ENCODE measurements at regions not wholly inside any gene's neighbourhood (a gene's known extent, or its start where the extent isn't known, plus 50 kb on each side); places are given as distances from the start of the nearest gene placed in this dataset.

DNA sequence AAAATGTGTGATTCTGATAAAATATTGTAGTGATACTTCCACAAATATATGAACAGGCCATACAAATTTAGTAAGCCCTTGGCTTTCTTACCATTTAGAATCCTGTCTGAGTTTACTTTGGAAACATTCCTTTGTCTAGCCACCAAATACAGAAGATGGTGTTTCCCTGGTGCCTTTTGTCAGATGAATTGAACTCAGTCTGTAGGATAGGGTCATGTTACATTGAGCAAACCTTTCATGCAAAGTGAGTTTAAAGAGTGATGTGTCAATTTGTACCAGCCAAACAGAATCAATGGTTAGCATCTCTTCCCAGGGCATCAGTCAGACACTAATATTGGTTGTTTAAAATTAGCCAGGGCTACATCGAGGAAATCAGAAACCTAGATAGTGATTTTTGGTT lies 1443.4 kb downstream of the ARAP2 start:
- TF ChIP-seq CEBPB (IDR thresholded peaks at IDR 0.05) (no peak), EP300 (IDR thresholded peaks at IDR 0.05; ENCODE audit: borderline replicate concordance) (no peak), CREB1 (IDR thresholded peaks at IDR 0.05; ENCODE audit: low read depth) (no peak), NFIC (IDR thresholded peaks at IDR 0.05) (no peak), FOXM1 (IDR thresholded peaks at IDR 0.05; ENCODE audit: borderline replicate concordance, low read depth) (no peak), YY1 (IDR thresholded peaks at IDR 0.05; ENCODE audit: low read depth) (no peak), TCF12 (IDR thresholded peaks at IDR 0.05; ENCODE audit: low read depth) (no peak), RAD21 (IDR thresholded peaks at IDR 0.05; ENCODE audit: low read depth) (no peak), TEAD4 (IDR thresholded peaks at IDR 0.05) (no peak), TAF1 (IDR thresholded peaks at IDR 0.05; ENCODE audit: low read depth) (no peak), ZBTB7A (IDR thresholded peaks at IDR 0.05; ENCODE audit: low read depth) (no peak), EGR1 (IDR thresholded peaks at IDR 0.05) (no peak)
- TF ChIP-seq, protein P1, sequence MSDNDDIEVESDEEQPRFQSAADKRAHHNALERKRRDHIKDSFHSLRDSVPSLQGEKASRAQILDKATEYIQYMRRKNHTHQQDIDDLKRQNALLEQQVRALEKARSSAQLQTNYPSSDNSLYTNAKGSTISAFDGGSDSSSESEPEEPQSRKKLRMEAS (IDR thresholded peaks at IDR 0.05) = no peak
- TF ChIP-seq, protein P2, sequence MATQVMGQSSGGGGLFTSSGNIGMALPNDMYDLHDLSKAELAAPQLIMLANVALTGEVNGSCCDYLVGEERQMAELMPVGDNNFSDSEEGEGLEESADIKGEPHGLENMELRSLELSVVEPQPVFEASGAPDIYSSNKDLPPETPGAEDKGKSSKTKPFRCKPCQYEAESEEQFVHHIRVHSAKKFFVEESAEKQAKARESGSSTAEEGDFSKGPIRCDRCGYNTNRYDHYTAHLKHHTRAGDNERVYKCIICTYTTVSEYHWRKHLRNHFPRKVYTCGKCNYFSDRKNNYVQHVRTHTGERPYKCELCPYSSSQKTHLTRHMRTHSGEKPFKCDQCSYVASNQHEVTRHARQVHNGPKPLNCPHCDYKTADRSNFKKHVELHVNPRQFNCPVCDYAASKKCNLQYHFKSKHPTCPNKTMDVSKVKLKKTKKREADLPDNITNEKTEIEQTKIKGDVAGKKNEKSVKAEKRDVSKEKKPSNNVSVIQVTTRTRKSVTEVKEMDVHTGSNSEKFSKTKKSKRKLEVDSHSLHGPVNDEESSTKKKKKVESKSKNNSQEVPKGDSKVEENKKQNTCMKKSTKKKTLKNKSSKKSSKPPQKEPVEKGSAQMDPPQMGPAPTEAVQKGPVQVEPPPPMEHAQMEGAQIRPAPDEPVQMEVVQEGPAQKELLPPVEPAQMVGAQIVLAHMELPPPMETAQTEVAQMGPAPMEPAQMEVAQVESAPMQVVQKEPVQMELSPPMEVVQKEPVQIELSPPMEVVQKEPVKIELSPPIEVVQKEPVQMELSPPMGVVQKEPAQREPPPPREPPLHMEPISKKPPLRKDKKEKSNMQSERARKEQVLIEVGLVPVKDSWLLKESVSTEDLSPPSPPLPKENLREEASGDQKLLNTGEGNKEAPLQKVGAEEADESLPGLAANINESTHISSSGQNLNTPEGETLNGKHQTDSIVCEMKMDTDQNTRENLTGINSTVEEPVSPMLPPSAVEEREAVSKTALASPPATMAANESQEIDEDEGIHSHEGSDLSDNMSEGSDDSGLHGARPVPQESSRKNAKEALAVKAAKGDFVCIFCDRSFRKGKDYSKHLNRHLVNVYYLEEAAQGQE (IDR thresholded peaks at IDR 0.05; ENCODE audit: low read depth) = no peak
- TF ChIP-seq, protein P3, sequence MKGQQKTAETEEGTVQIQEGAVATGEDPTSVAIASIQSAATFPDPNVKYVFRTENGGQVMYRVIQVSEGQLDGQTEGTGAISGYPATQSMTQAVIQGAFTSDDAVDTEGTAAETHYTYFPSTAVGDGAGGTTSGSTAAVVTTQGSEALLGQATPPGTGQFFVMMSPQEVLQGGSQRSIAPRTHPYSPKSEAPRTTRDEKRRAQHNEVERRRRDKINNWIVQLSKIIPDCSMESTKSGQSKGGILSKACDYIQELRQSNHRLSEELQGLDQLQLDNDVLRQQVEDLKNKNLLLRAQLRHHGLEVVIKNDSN (IDR thresholded peaks at IDR 0.05) = no peak

DNA sequence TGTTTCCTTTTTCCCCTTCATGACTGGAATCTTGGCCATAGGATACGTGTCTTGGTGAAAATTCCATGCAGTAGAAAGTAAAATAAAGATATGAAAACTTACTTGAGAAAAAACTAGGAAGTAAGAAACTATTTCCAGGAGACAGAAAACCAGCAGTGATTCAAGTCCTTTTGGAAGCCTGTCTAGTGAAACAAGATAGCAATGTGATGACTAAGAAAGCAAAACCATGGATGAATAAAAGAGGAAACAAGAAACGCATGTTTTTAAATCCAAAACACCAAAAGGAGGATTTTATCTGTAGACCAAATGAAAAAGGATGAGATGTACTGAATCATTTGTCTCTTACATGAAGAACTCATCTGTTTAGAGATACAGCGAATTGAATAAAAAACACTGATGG lies 1430.0 kb downstream of the ARAP2 start:
- TF ChIP-seq TCF12 (IDR thresholded peaks at IDR 0.05; ENCODE audit: low read depth) = no peak
- TF ChIP-seq EP300 (IDR thresholded peaks at IDR 0.05; ENCODE audit: borderline replicate concordance) = no peak
- TF ChIP-seq, protein P2 (IDR thresholded peaks at IDR 0.05; ENCODE audit: low read depth) = no peak
- TF ChIP-seq, protein P3 (IDR thresholded peaks at IDR 0.05) = no peak
- no peak for TF ChIP-seq NFIC (IDR thresholded peaks at IDR 0.05)
- no peak for TF ChIP-seq EGR1 (IDR thresholded peaks at IDR 0.05)
- TF ChIP-seq RAD21 (IDR thresholded peaks at IDR 0.05; ENCODE audit: low read depth) = no peak
- TF ChIP-seq, protein P1 (IDR thresholded peaks at IDR 0.05) = no peak
- no peak for TF ChIP-seq FOXM1 (IDR thresholded peaks at IDR 0.05; ENCODE audit: borderline replicate concordance, low read depth)
- TF ChIP-seq CREB1 (IDR thresholded peaks at IDR 0.05; ENCODE audit: low read depth) = no peak
- TF ChIP-seq TAF1 (IDR thresholded peaks at IDR 0.05; ENCODE audit: low read depth) = no peak
- TF ChIP-seq TEAD4 (IDR thresholded peaks at IDR 0.05) = no peak
- TF ChIP-seq ZBTB7A (IDR thresholded peaks at IDR 0.05; ENCODE audit: low read depth) = no peak
- no peak for TF ChIP-seq CEBPB (IDR thresholded peaks at IDR 0.05)
- TF ChIP-seq YY1 (IDR thresholded peaks at IDR 0.05; ENCODE audit: low read depth) = no peak

DNA sequence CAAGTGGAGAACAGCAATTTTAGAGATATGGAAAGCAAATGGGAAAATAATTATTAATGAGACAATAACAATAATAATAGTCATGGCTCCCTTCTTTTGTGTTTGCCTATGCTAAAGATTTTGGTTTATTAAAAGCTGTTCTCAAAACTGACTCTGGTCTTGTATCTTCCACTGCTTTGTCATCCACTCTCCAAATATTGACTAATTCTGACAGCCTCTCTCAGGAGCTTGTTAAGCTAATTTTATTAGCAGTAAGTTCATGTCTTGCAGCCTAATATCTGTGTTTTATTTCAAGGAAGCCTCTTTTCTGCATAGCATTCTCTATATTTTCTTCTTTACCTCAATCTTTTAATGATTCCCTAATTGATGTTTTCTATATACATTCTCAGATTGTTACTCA lies 1419.8 kb downstream of the ARAP2 start:
- no peak for TF ChIP-seq YY1 (IDR thresholded peaks at IDR 0.05; ENCODE audit: low read depth)
- TF ChIP-seq NFIC (IDR thresholded peaks at IDR 0.05) = no peak
- TF ChIP-seq EP300 (IDR thresholded peaks at IDR 0.05; ENCODE audit: borderline replicate concordance) = no peak
- TF ChIP-seq EGR1 (IDR thresholded peaks at IDR 0.05) = no peak
- TF ChIP-seq, protein P1 (IDR thresholded peaks at IDR 0.05) = no peak
- TF ChIP-seq TCF12 (IDR thresholded peaks at IDR 0.05; ENCODE audit: low read depth) = no peak
- no peak for TF ChIP-seq RAD21 (IDR thresholded peaks at IDR 0.05; ENCODE audit: low read depth)
- TF ChIP-seq, protein P2 (IDR thresholded peaks at IDR 0.05; ENCODE audit: low read depth) = no peak
- no peak for TF ChIP-seq CEBPB (IDR thresholded peaks at IDR 0.05)
- TF ChIP-seq ZBTB7A (IDR thresholded peaks at IDR 0.05; ENCODE audit: low read depth) = no peak

DNA sequence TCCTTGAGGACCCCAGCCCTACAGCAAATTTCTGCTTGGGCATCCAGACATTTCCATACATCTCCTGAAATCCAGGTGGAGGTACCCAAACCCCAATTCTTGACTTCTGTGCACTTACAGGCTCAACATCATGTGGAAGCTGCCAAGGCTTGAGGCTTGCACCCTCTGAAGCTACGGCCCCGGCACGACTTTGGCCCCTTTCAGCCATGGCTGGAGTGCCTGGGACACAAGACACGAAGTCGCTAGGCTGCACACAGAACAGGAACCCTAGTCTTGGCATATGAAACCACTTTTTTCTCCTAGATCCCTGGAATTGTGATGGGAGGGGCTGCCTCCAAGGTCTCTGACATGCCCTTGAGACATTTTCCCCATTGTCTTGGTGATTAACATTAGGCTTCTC lies 1417.7 kb downstream of the ARAP2 start:
- TF ChIP-seq CREB1 (IDR thresholded peaks at IDR 0.05; ENCODE audit: low read depth) = no peak
- TF ChIP-seq, protein P1 (IDR thresholded peaks at IDR 0.05) = no peak
